Tibial nerve (tissue), 4 donors: ENCODE measurements at regions not wholly inside any gene's neighbourhood (a gene's known extent, or its start where the extent isn't known, plus 50 kb on each side); places are given as distances from the start of the nearest gene placed in this dataset.
A peak's percentile ranks its signal among the peaks of the same experiment; 100 is the strongest.
"Not testable (repeated sequence)": the region's sequence is repeated elsewhere in the genome, so short reads cannot be mapped to it uniquely, and the experiment has no call there.

Source experiments
- DNase-seq, 2 donors: peaks; one replicate each; pipeline ENCODE4 v3.0.0-alpha.2; 2019; ENCODE audit warnings: low spot score in 2 of 2
- H3K27ac ChIP-seq, 4 donors: fragments of 200-600 bp; sonication (generic) in 3 of 4; one replicate each; pipeline ENCODE4 v1.5.1; 2017 to 2019; ENCODE audit warnings: mild to moderate bottlenecking in 1 of 4
- H3K27me3 ChIP-seq, 2 donors: fragments of 200-600 bp; sonication (generic) in 1 of 2; one replicate each; pipeline versions ENCODE4 v1.5.1 to v1.6.0; 2017 to 2019
- H3K36me3 ChIP-seq, 3 donors: fragments of 200-600 bp; sonication (generic); one replicate each; pipeline ENCODE4 v1.5.1; 2018 to 2019
- H3K4me1 ChIP-seq, 4 donors: fragments of 200-600 bp; sonication (generic) in 3 of 4; one replicate each; pipeline ENCODE4 v1.5.1; 2017 to 2019
- H3K4me3 ChIP-seq, 4 donors: fragments of 200-600 bp; sonication (generic) in 3 of 4; one replicate each; pipeline ENCODE4 v1.5.1; 2017 to 2019; ENCODE audit warnings: mild to moderate bottlenecking in 1 of 4, moderate library complexity in 1 of 4
- H3K9me3 ChIP-seq, 4 donors: fragments of 200-600 bp; sonication (generic) in 3 of 4; one replicate each; pipeline ENCODE4 v1.5.1; 2017 to 2019
- EP300 ChIP-seq, 2 donors: sonication (generic); formaldehyde crosslinking; IDR thresholded peaks; one replicate each; pipeline ENCODE4 v1.6.1; 2017; ENCODE audit warnings: antibody characterized with exemption in 2 of 2, mild to moderate bottlenecking in 1 of 2
- POLR2A ChIP-seq, 2 donors: fragments of 450-650 bp; IDR thresholded peaks; one replicate each; pipeline ENCODE4 v1.6.1; 2017; ENCODE audit warnings: antibody characterized with exemption in 2 of 2, mild to moderate bottlenecking in 2 of 2, moderate library complexity in 2 of 2
- WGBS, 2 donors: methylation state at CpG; one replicate each; pipeline ENCODE4 v1.1.5; 2018; 5-methylcytosine and 5-hydroxymethylcytosine counted together
- TF ChIP-seq, protein P1 (sequence below), 5 experiments: fragments of 200-600 bp in 3 of 5; fragments of 450-650 bp in 2 of 5; sonication (generic) in 3 of 5; IDR thresholded peaks; one replicate each; pipeline ENCODE4 v1.5.1; 2016 to 2019; ENCODE audit warnings: antibody characterized with exemption in 5 of 5, mild to moderate bottlenecking in 3 of 5, moderate library complexity in 2 of 5

DNA sequence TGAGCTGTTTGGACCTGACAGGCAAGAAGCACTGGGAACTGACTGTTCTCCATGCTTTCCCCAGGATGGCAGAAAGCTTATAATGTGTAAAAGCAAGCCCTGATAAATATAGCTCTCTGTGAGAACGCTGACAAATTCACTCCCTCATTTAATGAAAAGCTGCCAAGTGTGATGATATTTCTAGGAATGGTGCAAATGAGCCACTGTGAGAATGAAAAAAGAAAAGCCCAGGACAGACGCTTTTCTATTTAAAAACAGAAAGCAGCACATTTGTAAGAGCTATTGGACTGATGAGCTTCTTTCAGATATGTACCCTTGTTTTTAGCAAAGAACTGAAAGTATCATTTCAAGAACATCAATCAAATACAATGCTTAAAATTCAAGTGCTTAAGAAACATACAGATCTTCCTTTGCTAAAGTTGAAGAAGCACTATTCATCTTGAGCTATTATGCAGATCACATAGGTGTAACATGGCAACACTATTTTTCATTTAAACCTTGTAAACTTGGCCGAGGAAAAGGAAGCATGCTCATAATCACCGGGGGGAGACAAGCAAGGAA lies 842.6 kb upstream of the ACO1 start:
- peak overlapping the region in 1 of 4 donors; percentile 2 for H3K4me3 ChIP-seq
- H3K27ac ChIP-seq = peak overlapping the region in 2 of 4 donors; percentile 6 to 78
- H3K27me3 ChIP-seq = no peaks in the 10 kb centered on the region
- peaks cover 0 to 15% (median 5%) of the 10 kb centered on the region in 4 donors for H3K4me1 ChIP-seq
- TF ChIP-seq EP300 (IDR thresholded peaks at IDR 0.05) (no peak), POLR2A (IDR thresholded peaks at IDR 0.05) (no peak)
- TF ChIP-seq, protein P1, sequence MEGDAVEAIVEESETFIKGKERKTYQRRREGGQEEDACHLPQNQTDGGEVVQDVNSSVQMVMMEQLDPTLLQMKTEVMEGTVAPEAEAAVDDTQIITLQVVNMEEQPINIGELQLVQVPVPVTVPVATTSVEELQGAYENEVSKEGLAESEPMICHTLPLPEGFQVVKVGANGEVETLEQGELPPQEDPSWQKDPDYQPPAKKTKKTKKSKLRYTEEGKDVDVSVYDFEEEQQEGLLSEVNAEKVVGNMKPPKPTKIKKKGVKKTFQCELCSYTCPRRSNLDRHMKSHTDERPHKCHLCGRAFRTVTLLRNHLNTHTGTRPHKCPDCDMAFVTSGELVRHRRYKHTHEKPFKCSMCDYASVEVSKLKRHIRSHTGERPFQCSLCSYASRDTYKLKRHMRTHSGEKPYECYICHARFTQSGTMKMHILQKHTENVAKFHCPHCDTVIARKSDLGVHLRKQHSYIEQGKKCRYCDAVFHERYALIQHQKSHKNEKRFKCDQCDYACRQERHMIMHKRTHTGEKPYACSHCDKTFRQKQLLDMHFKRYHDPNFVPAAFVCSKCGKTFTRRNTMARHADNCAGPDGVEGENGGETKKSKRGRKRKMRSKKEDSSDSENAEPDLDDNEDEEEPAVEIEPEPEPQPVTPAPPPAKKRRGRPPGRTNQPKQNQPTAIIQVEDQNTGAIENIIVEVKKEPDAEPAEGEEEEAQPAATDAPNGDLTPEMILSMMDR (IDR thresholded peaks at IDR 0.05) = no peak
- WGBS, 2 donors = 14 to 17% methylated on average over 4 of the region's 4 CpGs
- H3K36me3 ChIP-seq = no peaks in the 10 kb centered on the region
- H3K9me3 ChIP-seq = no peaks in the 10 kb centered on the region
- no peak for DNase-seq

DNA sequence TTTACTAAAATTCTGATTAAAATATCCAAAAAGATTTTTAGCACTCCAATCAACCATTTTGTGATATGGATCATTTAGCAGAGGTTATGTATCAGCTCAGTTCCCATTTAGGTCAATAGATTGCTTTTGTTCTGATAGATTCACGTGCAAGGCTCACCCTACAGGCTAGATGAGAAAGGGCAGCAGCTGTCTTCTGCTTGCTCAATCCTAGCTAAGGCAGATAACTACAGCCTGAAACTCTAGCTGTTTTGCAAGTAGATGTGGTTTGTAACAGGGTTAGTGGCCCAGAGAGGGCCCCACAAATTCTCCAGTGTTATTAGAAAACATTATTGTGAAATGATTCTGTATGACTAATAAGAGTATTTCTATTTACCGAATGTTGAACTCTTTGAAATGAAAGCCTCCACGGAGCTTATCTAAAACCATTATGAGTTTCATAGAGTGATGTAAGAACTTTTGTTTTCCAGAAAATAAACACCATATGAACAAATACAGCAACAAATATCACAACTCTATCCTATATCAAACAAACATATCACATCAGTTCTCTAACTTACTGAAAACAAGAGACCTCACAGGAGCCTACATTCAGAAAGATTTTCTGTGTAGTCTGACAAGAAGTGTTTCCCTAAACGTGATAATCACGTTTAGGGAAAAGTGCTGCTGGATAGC lies 841.9 kb upstream of the ACO1 start:
- no peaks in the 10 kb centered on the region for H3K9me3 ChIP-seq
- H3K36me3 ChIP-seq = no peaks in the 10 kb centered on the region
- H3K4me1 ChIP-seq = peaks cover 0 to 15% (median 5%) of the 10 kb centered on the region in 4 donors
- peak overlapping the region in 1 of 4 donors; percentile 2 for H3K4me3 ChIP-seq
- no peaks in the 10 kb centered on the region for H3K27me3 ChIP-seq
- 24 to 25% methylated on average over 5 of the region's 5 CpGs for WGBS, 2 donors
- peak overlapping the region in 1 of 4 donors; percentile 78 for H3K27ac ChIP-seq
- TF ChIP-seq EP300 (IDR thresholded peaks at IDR 0.05) = no peak
- TF ChIP-seq POLR2A (IDR thresholded peaks at IDR 0.05) = no peak
- TF ChIP-seq, protein P1 (IDR thresholded peaks at IDR 0.05) = peak in 4 of 5 experiments; percentile 21 to 32 (median 25)
- peak in 1 of 2 donors; percentile 33 for DNase-seq

DNA sequence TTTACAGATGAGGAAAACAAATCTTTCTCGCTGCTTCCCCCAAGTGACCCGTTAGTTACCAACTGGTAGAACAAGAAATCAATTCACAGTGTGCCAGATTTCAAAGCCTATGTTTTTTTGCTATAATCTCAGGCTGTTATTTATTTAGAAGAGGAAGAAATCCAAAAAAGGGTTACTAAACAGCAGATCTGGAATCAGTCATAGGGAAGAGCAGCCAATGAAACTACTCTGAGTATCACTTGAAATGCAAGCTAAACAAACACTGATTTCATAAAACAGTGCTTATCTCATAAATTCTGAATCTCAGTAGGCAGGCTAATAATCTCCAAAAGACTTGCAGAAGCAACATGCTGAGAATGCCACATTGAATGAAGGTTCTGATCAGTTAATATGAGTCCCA lies 829.5 kb upstream of the ACO1 start:
- DNase-seq = no peak
- Histone ChIP-seq H3K9me3 (no peaks in the 10 kb centered on the region), H3K4me1 (no peaks in the 10 kb centered on the region), H3K27ac (no peak overlapping the region), H3K36me3 (no peaks in the 10 kb centered on the region), H3K4me3 (no peak overlapping the region), H3K27me3 (no peaks in the 10 kb centered on the region)
- WGBS, 2 donors = 32 to 37% methylated on average over 2 of the region's 2 CpGs
- TF ChIP-seq EP300 (IDR thresholded peaks at IDR 0.05) = no peak
- TF ChIP-seq POLR2A (IDR thresholded peaks at IDR 0.05) = no peak
- TF ChIP-seq, protein P1 (IDR thresholded peaks at IDR 0.05) = no peak

DNA sequence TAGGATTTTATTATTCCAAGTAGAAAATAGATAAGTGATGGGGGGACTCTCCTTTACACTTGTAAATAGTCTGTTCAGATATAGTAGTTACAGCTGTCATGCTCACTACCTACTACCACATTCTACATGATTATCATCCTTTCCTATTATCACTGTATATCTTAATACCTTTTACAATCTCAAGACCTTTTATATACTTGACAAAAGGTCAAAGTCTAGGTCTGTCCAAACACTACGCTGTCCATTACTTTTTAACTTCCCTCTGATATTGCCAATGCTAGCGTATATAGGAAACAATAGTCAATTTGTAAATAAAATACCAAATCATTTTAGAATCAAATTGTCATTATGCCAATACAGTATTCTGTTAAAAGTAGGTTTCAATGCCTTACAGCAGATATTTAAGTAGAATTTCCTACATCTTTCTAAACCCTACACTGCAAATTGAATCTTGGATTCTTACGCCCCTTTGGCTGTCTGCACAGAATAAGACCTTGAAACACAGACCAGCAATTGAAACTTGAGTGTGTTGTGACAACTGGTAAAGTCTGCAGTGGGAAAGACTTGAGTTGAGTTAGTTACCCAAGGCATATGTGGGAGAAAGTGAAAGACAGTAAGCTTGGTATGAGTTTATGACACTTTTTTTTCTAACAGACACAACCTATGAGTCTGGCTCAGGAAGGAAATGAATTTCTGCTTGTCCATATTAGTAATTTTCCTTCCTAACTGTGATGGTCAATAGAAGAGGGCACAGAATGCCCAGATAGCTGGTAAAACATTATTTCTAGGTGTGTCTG lies 827.6 kb upstream of the ACO1 start:
- H3K9me3 ChIP-seq = no peaks in the 10 kb centered on the region
- TF ChIP-seq, protein P1 (IDR thresholded peaks at IDR 0.05) = no peak
- TF ChIP-seq EP300 (IDR thresholded peaks at IDR 0.05) (no peak), POLR2A (IDR thresholded peaks at IDR 0.05) (no peak)
- DNase-seq = no peak
- WGBS, 2 donors = 94 to 95% methylated on average over 3 of the region's 3 CpGs
- no peaks in the 10 kb centered on the region for H3K36me3 ChIP-seq
- H3K27me3 ChIP-seq = no peaks in the 10 kb centered on the region
- H3K27ac ChIP-seq = no peak overlapping the region
- no peaks in the 10 kb centered on the region for H3K4me1 ChIP-seq
- H3K4me3 ChIP-seq = no peak overlapping the region

DNA sequence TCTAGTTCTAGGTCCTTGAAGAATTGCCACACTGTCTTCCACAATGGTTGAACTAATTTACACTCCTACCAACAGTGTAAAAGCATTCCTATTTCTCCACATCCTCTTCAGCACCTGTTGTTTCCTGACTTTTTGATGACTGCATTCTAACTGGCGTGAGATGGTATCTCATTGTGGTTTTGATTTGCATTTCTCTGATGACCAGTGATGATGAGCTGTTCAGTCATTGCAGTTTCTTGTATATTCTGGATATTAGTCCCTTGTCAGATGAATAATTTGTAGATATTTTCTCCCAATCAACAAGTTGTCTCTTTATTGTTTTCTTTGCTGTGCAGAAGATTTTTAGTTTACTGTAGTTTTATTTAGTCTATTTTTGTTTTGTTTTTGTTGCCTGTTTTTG lies 812.3 kb upstream of the ACO1 start:
- WGBS, 2 donors = 83 to 95% methylated on average over 1 of the region's 1 CpG
- H3K4me1 ChIP-seq, DNase-seq, H3K4me3 ChIP-seq, H3K36me3 ChIP-seq, H3K27me3 ChIP-seq, H3K27ac ChIP-seq: not testable (repeated sequence)
- peaks cover 0 to 12% (median 0%) of the 10 kb centered on the region in 4 donors for H3K9me3 ChIP-seq
